ENCODE measurements at regions not wholly inside any gene's neighbourhood (a gene's known extent, or its start where the extent isn't known, plus 50 kb on each side); places are given as distances from the start of the nearest gene placed in this dataset.
"Not testable (repeated sequence)": the region's sequence is repeated elsewhere in the genome, so short reads cannot be mapped to it uniquely, and the experiment has no call there.

DNA sequence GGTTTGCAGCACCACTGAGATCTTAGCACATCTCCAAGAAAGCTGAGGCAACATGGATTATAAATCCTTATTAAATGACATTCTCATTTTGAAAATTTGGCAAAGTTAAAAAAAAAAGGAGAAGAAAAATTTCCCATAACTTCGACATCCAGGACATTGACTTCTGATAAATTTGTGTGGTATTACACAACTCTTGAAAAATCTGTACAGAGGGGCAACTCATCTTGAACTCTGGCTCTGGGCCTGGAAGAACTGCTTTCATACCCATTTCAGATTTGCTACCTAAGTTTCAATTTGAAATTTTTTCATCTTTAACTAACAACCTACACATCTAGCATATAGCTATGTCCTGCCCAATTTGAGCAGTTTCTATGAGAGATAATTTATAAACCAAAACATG lies 118.0 kb upstream of the UGP2 start:
- Histone ChIP-seq H3K4me1 (no peaks in the 10 kb centered on the region), H3K36me3 (ENCODE audit: low read depth, missing control alignments) (no peaks in the 10 kb centered on the region), H3K27me3 (no peaks in the 10 kb centered on the region), H3K9me3 (no peaks in the 10 kb centered on the region), H3K27ac (no peak overlapping the region), H3K4me3 (no peak overlapping the region)
- intact Hi-C loops (cut with DNase I; ENCODE audit: low total_unique reads), result no loop called here
- TF ChIP-seq, protein P1, sequence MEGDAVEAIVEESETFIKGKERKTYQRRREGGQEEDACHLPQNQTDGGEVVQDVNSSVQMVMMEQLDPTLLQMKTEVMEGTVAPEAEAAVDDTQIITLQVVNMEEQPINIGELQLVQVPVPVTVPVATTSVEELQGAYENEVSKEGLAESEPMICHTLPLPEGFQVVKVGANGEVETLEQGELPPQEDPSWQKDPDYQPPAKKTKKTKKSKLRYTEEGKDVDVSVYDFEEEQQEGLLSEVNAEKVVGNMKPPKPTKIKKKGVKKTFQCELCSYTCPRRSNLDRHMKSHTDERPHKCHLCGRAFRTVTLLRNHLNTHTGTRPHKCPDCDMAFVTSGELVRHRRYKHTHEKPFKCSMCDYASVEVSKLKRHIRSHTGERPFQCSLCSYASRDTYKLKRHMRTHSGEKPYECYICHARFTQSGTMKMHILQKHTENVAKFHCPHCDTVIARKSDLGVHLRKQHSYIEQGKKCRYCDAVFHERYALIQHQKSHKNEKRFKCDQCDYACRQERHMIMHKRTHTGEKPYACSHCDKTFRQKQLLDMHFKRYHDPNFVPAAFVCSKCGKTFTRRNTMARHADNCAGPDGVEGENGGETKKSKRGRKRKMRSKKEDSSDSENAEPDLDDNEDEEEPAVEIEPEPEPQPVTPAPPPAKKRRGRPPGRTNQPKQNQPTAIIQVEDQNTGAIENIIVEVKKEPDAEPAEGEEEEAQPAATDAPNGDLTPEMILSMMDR (IDR thresholded peaks at IDR 0.05), result no peak
- TF ChIP-seq POLR2A (IDR thresholded peaks at IDR 0.05), result no peak
- no peak for DNase-seq
- 74 to 85% methylated on average over 1 of the region's 1 CpG for WGBS, 2 donors

DNA sequence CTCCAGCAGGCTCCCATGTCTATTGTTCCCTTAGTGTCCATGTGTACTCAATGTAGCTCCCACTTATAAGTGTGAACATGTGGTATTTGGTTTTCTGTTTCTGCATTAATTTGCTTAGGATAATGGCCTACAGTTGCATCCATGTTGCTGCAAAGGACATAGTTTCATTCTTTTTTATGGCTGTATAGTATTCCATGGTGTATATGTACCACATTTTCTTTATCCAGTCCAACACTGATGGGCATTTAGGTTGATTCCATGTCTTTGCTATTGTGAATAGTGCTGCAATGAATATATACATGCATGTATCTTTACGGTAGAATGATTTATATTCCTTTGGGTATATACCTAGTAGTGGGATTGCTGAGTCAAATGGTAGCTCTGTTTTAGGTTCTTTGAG lies 116.5 kb upstream of the UGP2 start:
- DNase-seq; H3K27me3 ChIP-seq; H3K4me1 ChIP-seq; H3K9me3 ChIP-seq; H3K36me3 ChIP-seq (ENCODE audit: low read depth, missing control alignments); H3K4me3 ChIP-seq; intact Hi-C loops (cut with DNase I; ENCODE audit: low total_unique reads); H3K27ac ChIP-seq: not testable (repeated sequence)
- 89 to 95% methylated on average over 1 of the region's 1 CpG for WGBS, 2 donors

DNA sequence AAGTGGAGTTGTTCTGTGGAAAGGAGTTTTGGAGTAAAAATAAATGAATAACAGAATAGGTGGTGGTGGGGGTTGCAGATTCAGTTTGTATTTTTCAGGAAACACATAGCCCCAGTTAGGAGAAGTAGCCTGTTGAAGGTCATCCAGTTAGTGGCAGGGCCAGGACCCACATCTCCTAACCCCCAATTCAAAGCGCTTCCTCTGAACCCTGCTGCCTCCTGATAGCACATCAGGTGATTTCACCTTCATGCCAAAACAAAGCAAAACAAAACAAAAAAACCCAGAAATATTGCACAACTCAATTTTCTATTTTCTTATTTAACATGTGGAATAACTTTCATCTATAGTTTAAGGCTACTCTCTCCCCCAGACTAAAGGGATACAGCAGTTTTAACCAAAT lies 112.3 kb upstream of the UGP2 start:
- TF ChIP-seq, protein P1 (IDR thresholded peaks at IDR 0.05), result no peak
- no peak for TF ChIP-seq POLR2A (IDR thresholded peaks at IDR 0.05)
- Histone ChIP-seq H3K36me3 (ENCODE audit: low read depth, missing control alignments) (no peaks in the 10 kb centered on the region), H3K27me3 (no peaks in the 10 kb centered on the region), H3K4me3 (no peak overlapping the region), H3K27ac (no peak overlapping the region), H3K9me3 (no peaks in the 10 kb centered on the region), H3K4me1 (no peaks in the 10 kb centered on the region)
- intact Hi-C loops (cut with DNase I; ENCODE audit: low total_unique reads), result no loop called here
- no peak for DNase-seq
- 91 to 100% methylated on average over 1 of the region's 1 CpG for WGBS, 2 donors

DNA sequence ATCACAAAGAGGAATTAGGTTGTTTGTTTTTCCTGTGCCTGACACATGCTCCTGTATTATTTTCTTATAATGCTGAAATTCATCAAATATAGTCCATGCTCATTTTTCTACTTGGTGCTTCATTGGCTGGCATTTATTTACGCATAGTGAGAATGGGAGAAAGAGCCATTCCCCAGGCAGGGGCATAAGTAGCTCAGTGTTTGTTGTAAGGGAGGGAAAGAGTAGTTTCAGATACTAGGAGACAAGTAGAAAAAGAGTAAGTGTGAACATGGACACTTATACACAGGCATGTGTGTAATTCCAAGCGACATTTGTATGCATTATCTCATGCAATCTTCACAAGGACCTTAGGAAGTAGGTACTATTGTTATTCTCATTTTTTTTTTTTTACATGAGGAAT lies 111.9 kb upstream of the UGP2 start:
- no peak for DNase-seq
- no peaks in the 10 kb centered on the region for H3K9me3 ChIP-seq
- H3K4me1 ChIP-seq, result no peaks in the 10 kb centered on the region
- no peak overlapping the region for H3K27ac ChIP-seq
- no peaks in the 10 kb centered on the region for H3K36me3 ChIP-seq (ENCODE audit: low read depth, missing control alignments)
- WGBS, 2 donors, result 92 to 100% methylated on average over 2 of the region's 2 CpGs
- no peak overlapping the region for H3K4me3 ChIP-seq
- H3K27me3 ChIP-seq, result no peaks in the 10 kb centered on the region
- intact Hi-C loops (cut with DNase I; ENCODE audit: low total_unique reads), result no loop called here
- TF ChIP-seq POLR2A (IDR thresholded peaks at IDR 0.05), result no peak
- TF ChIP-seq, protein P1 (IDR thresholded peaks at IDR 0.05), result no peak

DNA sequence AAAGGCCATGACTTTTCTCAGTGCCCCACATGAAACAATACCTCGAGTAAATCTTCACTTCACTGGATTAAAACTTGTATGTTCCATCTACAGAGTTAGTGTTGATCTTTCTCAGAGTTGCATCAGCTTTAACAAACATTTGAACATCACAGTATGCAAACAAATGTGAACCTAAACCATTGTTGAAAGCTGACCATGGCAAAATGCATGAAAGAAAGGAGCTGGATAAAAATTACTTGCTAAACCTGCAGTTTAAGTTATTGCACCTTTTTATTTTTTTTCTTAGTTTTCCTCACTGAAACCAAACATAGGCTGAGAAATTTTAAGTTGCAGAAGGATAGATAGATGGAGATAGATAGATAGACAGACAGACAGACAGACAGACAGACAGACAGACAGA lies 107.2 kb upstream of the UGP2 start:
- no peak for DNase-seq
- WGBS, 2 donors, result 89 to 98% methylated on average over 1 of the region's 1 CpG
- no peak for TF ChIP-seq POLR2A (IDR thresholded peaks at IDR 0.05)
- TF ChIP-seq, protein P1 (IDR thresholded peaks at IDR 0.05), result no peak
- Histone ChIP-seq H3K27ac (no peak overlapping the region), H3K36me3 (ENCODE audit: low read depth, missing control alignments) (no peaks in the 10 kb centered on the region), H3K27me3 (no peaks in the 10 kb centered on the region), H3K4me3 (no peak overlapping the region), H3K9me3 (no peaks in the 10 kb centered on the region), H3K4me1 (peaks cover 4% of the 10 kb centered on the region)
- intact Hi-C loops (cut with DNase I; ENCODE audit: low total_unique reads), result no loop called here
